ENCODE measurements at regions not wholly inside any gene's neighbourhood (a gene's known extent, or its start where the extent isn't known, plus 50 kb on each side); places are given as distances from the start of the nearest gene placed in this dataset.

DNA sequence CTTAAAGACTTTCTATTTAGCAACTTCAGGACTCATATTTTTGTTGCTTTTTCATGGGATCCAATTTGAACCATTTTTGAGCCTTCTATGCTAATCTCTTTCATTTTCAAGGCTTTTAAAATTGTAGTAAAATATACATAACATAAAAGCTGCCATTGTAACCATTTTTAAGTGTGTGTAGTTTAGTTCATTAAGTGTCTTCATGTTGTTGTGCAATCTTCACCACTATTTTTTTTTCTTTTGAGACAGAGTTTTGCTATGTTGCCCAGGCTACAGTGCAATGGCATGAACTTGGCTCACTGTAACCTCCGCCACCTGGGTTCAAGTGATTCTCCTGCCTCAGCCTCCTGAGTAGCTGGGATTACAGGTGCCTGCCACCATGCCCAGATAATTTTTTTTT is 451.6 kb downstream of the TMEM114 start:
- Histone ChIP-seq H3K4me1 (no peaks in the 10 kb centered on the region), H3K9me3 (no peaks in the 10 kb centered on the region), H3K36me3 (ENCODE audit: control insufficient read depth, insufficient read depth, low read length) (no peaks in the 10 kb centered on the region), H3K27me3 (replicated peaks; ENCODE audit: control insufficient read depth, insufficient read depth, low read length) (no peaks in the 10 kb centered on the region), H3K4me3 (ENCODE audit: low read depth, low read length) (no peak overlapping the region)
- H3K27me3 Mint-ChIP-seq (ENCODE audit: insufficient read depth, unreplicated experiment): peaks cover 10% of the 10 kb centered on the region
- TF ChIP-seq, protein P1, sequence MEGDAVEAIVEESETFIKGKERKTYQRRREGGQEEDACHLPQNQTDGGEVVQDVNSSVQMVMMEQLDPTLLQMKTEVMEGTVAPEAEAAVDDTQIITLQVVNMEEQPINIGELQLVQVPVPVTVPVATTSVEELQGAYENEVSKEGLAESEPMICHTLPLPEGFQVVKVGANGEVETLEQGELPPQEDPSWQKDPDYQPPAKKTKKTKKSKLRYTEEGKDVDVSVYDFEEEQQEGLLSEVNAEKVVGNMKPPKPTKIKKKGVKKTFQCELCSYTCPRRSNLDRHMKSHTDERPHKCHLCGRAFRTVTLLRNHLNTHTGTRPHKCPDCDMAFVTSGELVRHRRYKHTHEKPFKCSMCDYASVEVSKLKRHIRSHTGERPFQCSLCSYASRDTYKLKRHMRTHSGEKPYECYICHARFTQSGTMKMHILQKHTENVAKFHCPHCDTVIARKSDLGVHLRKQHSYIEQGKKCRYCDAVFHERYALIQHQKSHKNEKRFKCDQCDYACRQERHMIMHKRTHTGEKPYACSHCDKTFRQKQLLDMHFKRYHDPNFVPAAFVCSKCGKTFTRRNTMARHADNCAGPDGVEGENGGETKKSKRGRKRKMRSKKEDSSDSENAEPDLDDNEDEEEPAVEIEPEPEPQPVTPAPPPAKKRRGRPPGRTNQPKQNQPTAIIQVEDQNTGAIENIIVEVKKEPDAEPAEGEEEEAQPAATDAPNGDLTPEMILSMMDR (IDR thresholded peaks at IDR 0.05; ENCODE audit: insufficient read depth in 1 of 2, low read depth in 1 of 2, low read length in 1 of 2, severe bottlenecking in 1 of 2, unreplicated experiment in 1 of 2): no peak
- H3K4me1 Mint-ChIP-seq (ENCODE audit: low read depth, unreplicated experiment): no peaks in the 10 kb centered on the region
- H3K4me3 Mint-ChIP-seq (ENCODE audit: unreplicated experiment): no peak overlapping the region
- no peak overlapping the region for H3K27ac Mint-ChIP-seq (ENCODE audit: unreplicated experiment)
- intact Hi-C loops (cut with micrococcal nuclease; ENCODE audit: unreplicated experiment): no loop called here
- BruUV-seq (replicated peaks): no TSS peak
- POLR2A ChIA-PET: no interaction called here
- no peak for DNase-seq
- CTCF ChIA-PET: no interaction called here
- no peaks in the 10 kb centered on the region for H3K36me3 Mint-ChIP-seq (ENCODE audit: insufficient read depth, unreplicated experiment)
- H3K9me3 Mint-ChIP-seq (ENCODE audit: unreplicated experiment): no peaks in the 10 kb centered on the region

DNA sequence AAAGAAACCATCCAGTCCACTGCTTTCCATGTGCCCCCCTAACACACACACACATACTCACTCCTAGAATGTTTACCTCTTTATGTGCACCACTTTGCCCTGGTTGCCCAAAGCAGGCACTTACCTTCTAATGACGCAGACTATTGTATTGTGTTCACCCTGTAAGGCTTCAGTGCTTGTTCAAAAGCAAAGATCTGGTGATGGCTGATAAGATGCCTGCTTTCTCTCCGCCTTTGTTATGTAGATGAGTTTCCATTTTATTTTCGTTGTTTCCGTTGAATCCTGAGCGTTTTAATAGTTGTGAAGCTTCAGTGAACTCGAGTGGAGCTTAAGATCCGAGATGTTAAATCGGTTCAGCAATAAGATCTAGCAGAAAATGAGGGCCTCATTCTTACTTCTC is 452.7 kb downstream of the TMEM114 start:
- no peaks in the 10 kb centered on the region for H3K36me3 Mint-ChIP-seq (ENCODE audit: insufficient read depth, unreplicated experiment)
- no peaks in the 10 kb centered on the region for H3K9me3 ChIP-seq
- DNase-seq: no peak
- BruUV-seq (replicated peaks): no TSS peak
- no peaks in the 10 kb centered on the region for H3K4me1 Mint-ChIP-seq (ENCODE audit: low read depth, unreplicated experiment)
- no peaks in the 10 kb centered on the region for H3K36me3 ChIP-seq (ENCODE audit: control insufficient read depth, insufficient read depth, low read length)
- POLR2A ChIA-PET: no interaction called here
- CTCF ChIA-PET: no interaction called here
- peaks cover 10% of the 10 kb centered on the region for H3K27me3 Mint-ChIP-seq (ENCODE audit: insufficient read depth, unreplicated experiment)
- no peaks in the 10 kb centered on the region for H3K4me1 ChIP-seq
- intact Hi-C loops (cut with micrococcal nuclease; ENCODE audit: unreplicated experiment): no loop called here
- TF ChIP-seq, protein P1 (IDR thresholded peaks at IDR 0.05; ENCODE audit: insufficient read depth in 1 of 2, low read depth in 1 of 2, low read length in 1 of 2, severe bottlenecking in 1 of 2, unreplicated experiment in 1 of 2): no peak
- H3K4me3 ChIP-seq (ENCODE audit: low read depth, low read length): no peak overlapping the region
- no peak overlapping the region for H3K4me3 Mint-ChIP-seq (ENCODE audit: unreplicated experiment)
- no peaks in the 10 kb centered on the region for H3K9me3 Mint-ChIP-seq (ENCODE audit: unreplicated experiment)
- no peak overlapping the region for H3K27ac Mint-ChIP-seq (ENCODE audit: unreplicated experiment)
- no peaks in the 10 kb centered on the region for H3K27me3 ChIP-seq (replicated peaks; ENCODE audit: control insufficient read depth, insufficient read depth, low read length)

DNA sequence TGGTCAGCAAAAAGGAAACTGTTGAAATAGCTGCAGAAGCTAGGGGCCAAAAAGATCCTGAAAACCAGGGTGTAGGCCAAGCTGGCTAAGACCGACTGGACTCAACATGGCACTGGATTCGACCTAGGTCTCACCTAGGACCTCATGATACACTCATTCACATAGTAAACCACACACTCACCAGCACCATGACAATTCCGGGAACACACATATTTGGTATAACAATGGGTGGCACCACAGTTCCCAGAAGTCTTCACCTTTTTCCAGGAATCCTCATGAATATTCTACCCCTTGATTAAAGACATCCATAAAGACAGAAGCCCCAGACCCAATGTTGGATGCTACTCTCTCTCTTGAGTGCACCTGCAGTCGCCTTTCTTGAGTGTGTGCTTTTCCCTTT is 460.1 kb downstream of the TMEM114 start:
- CTCF ChIA-PET: no interaction called here
- no peaks in the 10 kb centered on the region for H3K9me3 ChIP-seq
- Mint-ChIP-seq H3K4me1 (ENCODE audit: low read depth, unreplicated experiment) (peaks cover 11% of the 10 kb centered on the region), H3K9me3 (ENCODE audit: unreplicated experiment) (no peaks in the 10 kb centered on the region), H3K27ac (ENCODE audit: unreplicated experiment) (no peak overlapping the region), H3K36me3 (ENCODE audit: insufficient read depth, unreplicated experiment) (no peaks in the 10 kb centered on the region), H3K4me3 (ENCODE audit: unreplicated experiment) (no peak overlapping the region), H3K27me3 (ENCODE audit: insufficient read depth, unreplicated experiment) (peaks cover under 1% of the 10 kb centered on the region)
- POLR2A ChIA-PET: no interaction called here
- no peaks in the 10 kb centered on the region for H3K36me3 ChIP-seq (ENCODE audit: control insufficient read depth, insufficient read depth, low read length)
- H3K4me3 ChIP-seq (ENCODE audit: low read depth, low read length): no peak overlapping the region
- intact Hi-C loops (cut with micrococcal nuclease; ENCODE audit: unreplicated experiment): no loop called here
- TF ChIP-seq, protein P1 (IDR thresholded peaks at IDR 0.05; ENCODE audit: insufficient read depth in 1 of 2, low read depth in 1 of 2, low read length in 1 of 2, severe bottlenecking in 1 of 2, unreplicated experiment in 1 of 2): no peak
- no peak for DNase-seq
- BruUV-seq (replicated peaks): no TSS peak
- H3K4me1 ChIP-seq: peaks cover 5% of the 10 kb centered on the region; the same call in 1 of the 2 replicates
- no peaks in the 10 kb centered on the region for H3K27me3 ChIP-seq (replicated peaks; ENCODE audit: control insufficient read depth, insufficient read depth, low read length)

All from Caco-2 (cell line).